Limb (tissue), 2 donors: ENCODE measurements at regions not wholly inside any gene's neighbourhood (a gene's known extent, or its start where the extent isn't known, plus 50 kb on each side); places are given as distances from the start of the nearest gene placed in this dataset.
"Not testable (repeated sequence)": the region's sequence is repeated elsewhere in the genome, so short reads cannot be mapped to it uniquely, and the experiment has no call there.

Experiments
- DNase-seq, 2 donors: peaks; one replicate each; pipeline ENCODE4 v3.0.0-alpha.2; 2016; ENCODE audit errors: extremely low spot score in 2 of 2

GRCh38 chr4:148573296-148573695, 131.1 kb upstream of the NR3C2 start:
- no peak for DNase-seq

DNA sequence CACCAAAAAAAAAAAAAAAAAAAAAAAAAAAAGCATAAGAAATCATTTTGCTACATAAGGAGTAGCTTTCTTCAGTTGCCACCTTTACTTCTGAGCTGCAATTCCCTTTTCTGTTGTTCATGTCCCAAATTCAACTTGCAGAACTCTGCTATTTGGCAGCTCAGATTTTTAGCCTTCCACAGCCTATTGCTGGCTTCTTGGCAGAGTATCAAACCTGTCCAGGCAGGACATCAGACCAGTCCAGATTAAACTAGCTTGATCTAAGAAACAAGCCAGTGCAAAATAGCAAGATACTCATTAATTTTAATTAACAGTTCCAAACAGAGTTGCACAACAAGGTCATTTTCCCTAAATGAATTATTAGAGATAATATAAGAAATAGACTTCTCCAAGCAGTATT, 123.6 kb upstream of the NR3C2 start:
- no peak for DNase-seq

- DNase-seq: no peak
Measured at GRCh38 chr4:148563684-148564083, 121.5 kb upstream of the NR3C2 start.

- no peak for DNase-seq
Measured at GRCh38 chr4:148561467-148561866, 119.3 kb upstream of the NR3C2 start.

- DNase-seq: no peak
Measured at GRCh38 chr4:148557793-148558192, 115.6 kb upstream of the NR3C2 start.

GRCh38 chr4:148550788-148551187, 108.6 kb upstream of the NR3C2 start:
- DNase-seq: no peak

GRCh38 chr4:148542922-148543623, 100.9 kb upstream of the NR3C2 start:
- no peak for DNase-seq

DNA sequence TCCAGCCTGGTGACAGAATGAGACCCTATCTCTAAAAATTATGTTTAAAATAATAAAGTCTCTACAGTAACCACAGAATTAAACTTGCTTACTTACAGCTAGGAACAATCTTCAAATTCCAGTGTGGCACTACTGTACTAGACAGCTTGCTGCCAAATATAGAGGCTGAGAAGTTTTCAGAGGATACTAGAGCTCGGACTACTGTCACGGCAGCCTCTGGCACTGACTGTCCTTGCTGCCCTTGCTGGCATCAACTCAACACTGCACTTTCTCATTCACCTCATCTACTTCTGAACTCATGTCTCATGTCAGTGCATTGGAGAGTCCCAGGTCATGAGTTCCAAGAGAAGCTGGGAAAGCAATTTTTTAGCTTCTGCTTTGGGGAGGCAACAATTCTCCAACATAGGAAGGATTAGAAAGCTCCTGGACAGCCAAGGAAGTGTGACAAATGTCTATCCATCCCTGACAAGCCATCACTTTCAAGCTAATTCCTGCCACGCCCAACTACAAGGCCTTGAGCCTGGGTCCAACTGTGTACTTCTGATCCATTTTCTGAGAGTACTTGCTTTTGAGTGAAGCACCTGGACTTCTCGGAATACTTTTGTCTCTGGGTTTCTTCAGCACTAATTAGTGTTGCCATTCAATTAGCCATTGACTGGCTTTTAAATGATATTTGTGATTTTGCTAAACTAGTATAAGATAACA, 98.6 kb upstream of the NR3C2 start:
- DNase-seq: no peak

GRCh38 chr4:148539387-148539786, 97.2 kb upstream of the NR3C2 start:
- no peak for DNase-seq

DNA sequence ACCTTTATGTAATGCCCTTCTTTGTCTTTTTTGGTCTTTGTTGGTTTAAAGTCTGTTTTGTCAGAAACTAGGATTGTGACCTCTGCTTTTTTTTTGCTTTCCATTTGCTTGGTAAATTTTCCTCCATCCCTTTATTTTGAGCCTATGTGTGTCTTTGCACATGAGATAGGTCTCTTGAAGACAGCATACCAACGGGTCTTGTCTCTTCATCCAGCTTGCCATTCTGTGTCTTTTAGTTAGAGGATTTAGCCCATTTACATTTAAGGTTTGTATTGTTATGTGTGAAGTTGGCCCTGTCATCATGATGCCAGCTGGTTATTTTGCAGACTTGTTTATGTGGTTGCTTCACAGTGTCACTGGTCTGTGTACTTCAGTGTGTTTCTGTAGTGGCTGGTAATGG, 91.6 kb upstream of the NR3C2 start:
- DNase-seq: not testable (repeated sequence)

DNA sequence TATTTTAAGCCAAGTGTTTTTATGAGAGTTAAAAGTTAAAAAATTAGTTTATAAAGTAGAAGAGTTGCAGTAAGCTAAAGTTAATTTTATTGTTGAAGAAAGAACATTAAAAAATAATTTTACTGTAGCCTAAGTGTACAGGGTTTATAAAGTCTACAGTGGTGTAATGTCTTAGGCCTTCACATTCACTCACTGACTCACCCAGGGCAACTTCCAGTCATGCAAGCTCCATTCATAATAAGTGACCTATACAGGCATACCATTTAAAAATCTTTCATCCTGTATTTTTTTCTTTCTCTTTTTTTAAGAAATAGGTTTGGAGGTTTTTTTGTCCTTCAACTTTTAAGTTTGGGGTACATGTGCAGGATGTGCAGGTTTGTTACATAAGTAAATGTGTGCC, 87.9 kb upstream of the NR3C2 start:
- no peak for DNase-seq

DNA sequence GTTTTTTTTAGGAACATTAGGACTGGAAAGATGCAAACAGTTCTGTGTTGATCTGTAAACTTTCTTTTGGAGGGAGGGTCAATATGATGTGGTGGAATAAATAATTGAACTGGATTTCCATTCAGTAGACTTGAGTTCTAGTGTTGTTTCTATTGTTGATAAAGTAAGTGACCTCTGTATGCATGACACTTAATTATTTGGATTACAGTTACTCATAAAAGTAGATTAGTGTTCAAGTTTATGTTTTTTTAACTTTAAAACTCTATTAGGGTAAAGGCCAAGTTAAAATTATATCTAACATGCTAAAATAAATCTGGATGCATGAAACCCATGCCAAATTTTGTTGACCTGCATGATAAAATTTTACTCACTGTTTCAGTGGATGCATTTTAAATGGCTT, 85.4 kb upstream of the NR3C2 start:
- DNase-seq: no peak

DNA sequence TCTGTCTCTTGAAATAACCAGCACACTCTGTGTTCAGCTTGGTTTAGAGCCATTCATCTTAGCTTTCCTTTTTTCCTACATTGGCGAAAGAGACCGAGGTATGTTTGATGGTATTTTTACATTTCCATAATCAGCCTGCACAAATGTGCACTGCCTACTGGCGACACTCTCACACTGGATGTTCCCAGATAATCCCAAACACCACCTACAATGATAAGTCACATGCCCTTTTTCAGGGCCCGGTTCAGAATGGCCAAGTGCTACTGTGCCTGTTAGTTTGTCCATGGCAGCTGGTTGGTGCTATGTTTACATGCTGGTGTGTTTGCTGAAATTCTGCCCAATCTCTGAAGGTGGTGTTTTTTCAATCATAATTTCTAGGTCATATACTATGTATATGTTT, 80.8 kb upstream of the NR3C2 start:
- no peak for DNase-seq

- DNase-seq: no peak
Measured at GRCh38 chr4:148515248-148515647, 73.0 kb upstream of the NR3C2 start.

DNA sequence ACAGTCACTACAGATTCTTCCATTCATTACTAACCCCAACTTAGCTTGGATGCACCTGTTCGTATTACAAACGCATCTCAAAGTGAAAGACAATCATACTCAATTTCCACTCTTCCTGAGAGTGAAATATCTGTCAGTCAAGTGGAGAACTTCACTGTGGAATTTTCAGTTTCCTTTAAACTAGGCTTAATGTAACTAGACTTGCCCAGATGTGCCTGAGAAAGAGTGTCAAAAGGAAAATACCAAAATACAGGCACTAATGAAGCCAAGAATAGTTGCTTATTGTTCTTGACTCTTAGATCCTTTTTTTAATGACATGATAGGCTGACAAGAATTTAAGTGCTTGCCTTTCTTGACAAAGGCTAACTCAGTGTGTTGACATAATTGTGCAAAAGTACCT, 72.4 kb upstream of the NR3C2 start:
- DNase-seq: no peak

GRCh38 chr4:148514041-148514440, 71.8 kb upstream of the NR3C2 start:
- DNase-seq: no peak

- DNase-seq: no peak
Measured at GRCh38 chr4:148510211-148510610, 68.0 kb upstream of the NR3C2 start.

GRCh38 chr4:148503681-148504080, 61.5 kb upstream of the NR3C2 start:
- DNase-seq: no peak

GRCh38 chr4:148497258-148497657, 55.0 kb upstream of the NR3C2 start:
- DNase-seq: no peak

DNA sequence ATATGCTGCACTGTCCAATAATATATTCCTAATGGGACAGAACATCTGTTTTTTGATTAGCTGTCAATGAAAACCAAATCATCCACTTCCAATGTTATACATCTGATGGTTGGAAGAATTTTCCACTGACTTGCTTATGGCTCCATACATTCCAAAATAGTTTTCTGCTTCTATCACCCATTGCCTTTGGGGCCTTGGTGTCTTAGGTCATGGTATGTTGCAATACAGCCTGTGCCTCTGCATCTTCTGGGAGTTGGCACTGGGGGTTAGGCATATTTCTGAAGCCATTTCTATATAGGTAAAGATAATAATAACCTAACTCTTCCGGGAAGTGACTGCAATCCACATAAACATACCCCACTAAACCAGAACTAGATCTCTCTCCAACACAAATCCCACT, 53.2 kb upstream of the NR3C2 start:
- DNase-seq: no peak
